Loucy (cell line): ENCODE measurements at regions not wholly inside any gene's neighbourhood (a gene's known extent, or its start where the extent isn't known, plus 50 kb on each side); places are given as distances from the start of the nearest gene placed in this dataset.

ENCODE experiments used
- H2AFZ ChIP-seq: fragments of 200-600 bp; sonication (generic); 2 replicates; pipeline ENCODE4 v1.6.0; 2016; ENCODE audit warnings: antibody characterized with exemption, mild to moderate bottlenecking, low read length, moderate library complexity
- H3F3A ChIP-seq: fragments of 200-600 bp; 2 replicates; pipeline ENCODE4 v1.6.0; 2016; ENCODE audit warnings: antibody characterized with exemption, low read depth, mild to moderate bottlenecking
- H3K27me3 ChIP-seq: fragments of 200-600 bp; sonication (generic); 2 replicates; pipeline ENCODE4 v1.6.1; 2014; ENCODE audit warnings: low read length, mild to moderate bottlenecking; ENCODE audit not compliant: insufficient read depth, poor library complexity, severe bottlenecking
- H3K36me3 ChIP-seq: fragments of 200-600 bp; sonication (generic); 2 replicates; pipeline ENCODE4 v1.6.1; 2016; ENCODE audit warnings: low read length; ENCODE audit not compliant: insufficient read depth
- H3K4me1 ChIP-seq: fragments of 200-600 bp; sonication (generic); 2 replicates; pipeline ENCODE4 v1.5.1; 2014; ENCODE audit warnings: low read length, mild to moderate bottlenecking; ENCODE audit not compliant: insufficient read depth, poor library complexity, severe bottlenecking
- H3K4me2 ChIP-seq: fragments of 200-600 bp; sonication (generic); 2 replicates; pipeline ENCODE4 v1.6.0; 2014; ENCODE audit warnings: antibody characterized with exemption, low read length, low read depth, mild to moderate bottlenecking; ENCODE audit not compliant: poor library complexity, severe bottlenecking
- H3K4me3 ChIP-seq: fragments of 200-600 bp; sonication (generic); 2 replicates; pipeline ENCODE4 v1.5.1; 2014; ENCODE audit warnings: low read length, mild to moderate bottlenecking, mixed read lengths; ENCODE audit not compliant: poor library complexity, severe bottlenecking
- H3K79me2 ChIP-seq: fragments of 200-600 bp; sonication (generic); 2 replicates; pipeline ENCODE4 v1.6.1; 2014; ENCODE audit warnings: low read length; ENCODE audit not compliant: insufficient read depth
- H3K9ac ChIP-seq: fragments of 200-600 bp; sonication (generic); 2 replicates; pipeline ENCODE4 v1.6.0; 2014; ENCODE audit warnings: mild to moderate bottlenecking, low read depth, low read length, moderate library complexity; ENCODE audit not compliant: poor library complexity, severe bottlenecking
- H3K9me2 ChIP-seq: fragments of 200-600 bp; sonication (generic); replicated peaks from 2 replicates; pipeline ENCODE4 v1.6.1; 2016; ENCODE audit warnings: low read depth, low read length, mixed read lengths
- H3K9me3 ChIP-seq: fragments of 200-600 bp; sonication (generic); 2 replicates; pipeline ENCODE4 v1.6.1; 2014; ENCODE audit warnings: mild to moderate bottlenecking, antibody characterized with exemption, low read length, low read depth; ENCODE audit not compliant: insufficient read depth
- H4K20me1 ChIP-seq: fragments of 200-600 bp; sonication (generic); 2 replicates; pipeline ENCODE4 v1.6.0; 2014; ENCODE audit warnings: antibody characterized with exemption, low read length, mild to moderate bottlenecking; ENCODE audit not compliant: insufficient read depth, poor library complexity, severe bottlenecking
- EZH2phosphoT487 ChIP-seq: fragments of 200-600 bp; IDR thresholded peaks from 2 replicates; pipeline ENCODE4 v1.6.1; 2018; ENCODE audit warnings: antibody characterized with exemption, mild to moderate bottlenecking, moderate library complexity, borderline replicate concordance
- TF ChIP-seq, protein P1 (sequence below): fragments of 200-600 bp; sonication (generic); conservative IDR thresholded peaks from 2 replicates; pipeline ENCODE4 v1.5.1; 2014; ENCODE audit warnings: mild to moderate bottlenecking, antibody characterized with exemption, low read length

- no peaks in the 10 kb centered on the region for H3K9me3 ChIP-seq
- H2AFZ ChIP-seq, result peak overlapping the region; percentile 82
- peak overlapping the region; percentile 80 for H3K9ac ChIP-seq
- peaks cover 36% of the 10 kb centered on the region for H3K4me1 ChIP-seq
- TF ChIP-seq EZH2phosphoT487, result no peak
- TF ChIP-seq, protein P1, sequence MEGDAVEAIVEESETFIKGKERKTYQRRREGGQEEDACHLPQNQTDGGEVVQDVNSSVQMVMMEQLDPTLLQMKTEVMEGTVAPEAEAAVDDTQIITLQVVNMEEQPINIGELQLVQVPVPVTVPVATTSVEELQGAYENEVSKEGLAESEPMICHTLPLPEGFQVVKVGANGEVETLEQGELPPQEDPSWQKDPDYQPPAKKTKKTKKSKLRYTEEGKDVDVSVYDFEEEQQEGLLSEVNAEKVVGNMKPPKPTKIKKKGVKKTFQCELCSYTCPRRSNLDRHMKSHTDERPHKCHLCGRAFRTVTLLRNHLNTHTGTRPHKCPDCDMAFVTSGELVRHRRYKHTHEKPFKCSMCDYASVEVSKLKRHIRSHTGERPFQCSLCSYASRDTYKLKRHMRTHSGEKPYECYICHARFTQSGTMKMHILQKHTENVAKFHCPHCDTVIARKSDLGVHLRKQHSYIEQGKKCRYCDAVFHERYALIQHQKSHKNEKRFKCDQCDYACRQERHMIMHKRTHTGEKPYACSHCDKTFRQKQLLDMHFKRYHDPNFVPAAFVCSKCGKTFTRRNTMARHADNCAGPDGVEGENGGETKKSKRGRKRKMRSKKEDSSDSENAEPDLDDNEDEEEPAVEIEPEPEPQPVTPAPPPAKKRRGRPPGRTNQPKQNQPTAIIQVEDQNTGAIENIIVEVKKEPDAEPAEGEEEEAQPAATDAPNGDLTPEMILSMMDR, result no peak
- peak overlapping the region; percentile 81 for H3K4me3 ChIP-seq
- no peaks in the 10 kb centered on the region for H3K27me3 ChIP-seq
- peaks cover 27% of the 10 kb centered on the region for H3K79me2 ChIP-seq
- H3F3A ChIP-seq, result peaks cover 4% of the 10 kb centered on the region; the same call in 1 of the 2 replicates
- H4K20me1 ChIP-seq, result peaks cover 5% of the 10 kb centered on the region
- H3K36me3 ChIP-seq, result no peaks in the 10 kb centered on the region
- H3K4me2 ChIP-seq, result peak overlapping the region; percentile 80
- H3K9me2 ChIP-seq, result no peaks in the 10 kb centered on the region
These were observed 153.8 kb upstream of the SLC4A4 start for GRCh38 chr4:71185037-71185436.

GRCh38 chr4:71186257-71186565 lies 152.6 kb upstream of the SLC4A4 start:
- Histone ChIP-seq H2AFZ (peak overlapping the region; percentile 82), H3K9ac (peak overlapping the region; percentile 80), H3K4me3 (peak overlapping the region; percentile 81), H4K20me1 (peaks cover 5% of the 10 kb centered on the region), H3K4me2 (peak overlapping the region; percentile 80), H3K9me2 (no peaks in the 10 kb centered on the region), H3K79me2 (peaks cover 39% of the 10 kb centered on the region), H3K27me3 (no peaks in the 10 kb centered on the region), H3K4me1 (peaks cover 48% of the 10 kb centered on the region), H3K9me3 (no peaks in the 10 kb centered on the region), H3K36me3 (no peaks in the 10 kb centered on the region), H3F3A (peaks cover 4% of the 10 kb centered on the region; the same call in 1 of the 2 replicates)
- TF ChIP-seq, protein P1, result no peak

GRCh38 chr4:71186566-71187403 lies 152.0 kb upstream of the SLC4A4 start:
- peak overlapping the region; percentile 91 for H3K4me2 ChIP-seq
- H2AFZ ChIP-seq, result peak overlapping the region; percentile 92
- TF ChIP-seq, protein P1, result no peak
- TF ChIP-seq EZH2phosphoT487, result no peak
- peaks cover 45% of the 10 kb centered on the region for H3K79me2 ChIP-seq
- peak overlapping the region; percentile 80 for H3K9ac ChIP-seq
- no peaks in the 10 kb centered on the region for H3K36me3 ChIP-seq
- H3K9me3 ChIP-seq, result no peaks in the 10 kb centered on the region
- H3K27me3 ChIP-seq, result no peaks in the 10 kb centered on the region
- H3F3A ChIP-seq, result peaks cover 4% of the 10 kb centered on the region; the same call in 1 of the 2 replicates
- H3K9me2 ChIP-seq, result no peaks in the 10 kb centered on the region
- H3K4me3 ChIP-seq, result peak overlapping the region; percentile 81
- H3K4me1 ChIP-seq, result peaks cover 53% of the 10 kb centered on the region
- H4K20me1 ChIP-seq, result peaks cover 5% of the 10 kb centered on the region
